ENCODE measurements at regions not wholly inside any gene's neighbourhood (a gene's known extent, or its start where the extent isn't known, plus 50 kb on each side); places are given as distances from the start of the nearest gene placed in this dataset.

- intact Hi-C loops (cut with DNase I; ENCODE audit: low total_unique reads) = no loop called here
- no peak overlapping the region for H3K4me3 ChIP-seq
- TF ChIP-seq POLR2AphosphoS5 (IDR thresholded peaks at IDR 0.05) (no peak), CTCF (IDR thresholded peaks at IDR 0.05) (no peak), POLR2A (IDR thresholded peaks at IDR 0.05) (no peak)
- H3K4me1 ChIP-seq = no peaks in the 10 kb centered on the region
- H3K27ac ChIP-seq = no peak overlapping the region
- no peaks in the 10 kb centered on the region for H3K27me3 ChIP-seq
- no peaks in the 10 kb centered on the region for H3K9me3 ChIP-seq
- no peak for DNase-seq (ENCODE audit: low spot score in 2 of 2)
- H3K36me3 ChIP-seq = no peaks in the 10 kb centered on the region
These were observed 126.9 kb upstream of the NDUFV2 start for GRCh38 chr18:8975624-8976023.

- DNase-seq (ENCODE audit: low spot score in 2 of 2) = no peak
- no peak for TF ChIP-seq POLR2A (IDR thresholded peaks at IDR 0.05)
- no peak for TF ChIP-seq CTCF (IDR thresholded peaks at IDR 0.05)
- TF ChIP-seq POLR2AphosphoS5 (IDR thresholded peaks at IDR 0.05) = no peak
- intact Hi-C loops (cut with DNase I; ENCODE audit: low total_unique reads) = no loop called here
- Histone ChIP-seq H3K4me3 (no peak overlapping the region), H3K9me3 (no peaks in the 10 kb centered on the region), H3K4me1 (no peaks in the 10 kb centered on the region), H3K27me3 (no peaks in the 10 kb centered on the region), H3K27ac (no peak overlapping the region), H3K36me3 (no peaks in the 10 kb centered on the region)
These were observed 125.9 kb upstream of the NDUFV2 start for GRCh38 chr18:8976606-8977005.

- TF ChIP-seq CTCF (IDR thresholded peaks at IDR 0.05) = no peak
- TF ChIP-seq POLR2A (IDR thresholded peaks at IDR 0.05) = no peak
- no peak for TF ChIP-seq POLR2AphosphoS5 (IDR thresholded peaks at IDR 0.05)
- Histone ChIP-seq H3K27ac (no peak overlapping the region), H3K4me1 (no peaks in the 10 kb centered on the region), H3K36me3 (no peaks in the 10 kb centered on the region), H3K27me3 (no peaks in the 10 kb centered on the region), H3K4me3 (no peak overlapping the region), H3K9me3 (no peaks in the 10 kb centered on the region)
- intact Hi-C loops (cut with DNase I; ENCODE audit: low total_unique reads) = no loop called here
- DNase-seq (ENCODE audit: low spot score in 2 of 2) = no peak
These were observed 125.3 kb upstream of the NDUFV2 start for GRCh38 chr18:8977166-8977565.

- intact Hi-C loops (cut with DNase I; ENCODE audit: low total_unique reads) = no loop called here
- H3K4me1 ChIP-seq = no peaks in the 10 kb centered on the region
These were observed 124.8 kb upstream of the NDUFV2 start for GRCh38 chr18:8977701-8978100.

GRCh38 chr18:8978394-8978793 is 124.1 kb upstream of the NDUFV2 start:
- Histone ChIP-seq H3K27ac (no peak overlapping the region), H3K4me1 (no peaks in the 10 kb centered on the region), H3K27me3 (no peaks in the 10 kb centered on the region), H3K9me3 (no peaks in the 10 kb centered on the region), H3K4me3 (no peak overlapping the region), H3K36me3 (no peaks in the 10 kb centered on the region)
- DNase-seq (ENCODE audit: low spot score in 2 of 2) = no peak
- intact Hi-C loops (cut with DNase I; ENCODE audit: low total_unique reads) = no loop called here
- TF ChIP-seq POLR2AphosphoS5 (IDR thresholded peaks at IDR 0.05) (no peak), POLR2A (IDR thresholded peaks at IDR 0.05) (no peak), CTCF (IDR thresholded peaks at IDR 0.05) (no peak)

More at GRCh38 chr18:8977701-8978100, 124.8 kb upstream of the NDUFV2 start:
- DNase-seq (ENCODE audit: low spot score in 2 of 2) = no peak
- Histone ChIP-seq H3K36me3 (no peaks in the 10 kb centered on the region), H3K27ac (no peak overlapping the region), H3K9me3 (no peaks in the 10 kb centered on the region), H3K4me3 (no peak overlapping the region), H3K27me3 (no peaks in the 10 kb centered on the region)
- TF ChIP-seq CTCF (IDR thresholded peaks at IDR 0.05) (no peak), POLR2A (IDR thresholded peaks at IDR 0.05) (no peak), POLR2AphosphoS5 (IDR thresholded peaks at IDR 0.05) (no peak)

Data from breast epithelium (tissue), 4 donors.